Right forelimb (tissue), 1 donor: ENCODE measurements at regions not wholly inside any gene's neighbourhood (a gene's known extent, or its start where the extent isn't known, plus 50 kb on each side); places are given as distances from the start of the nearest gene placed in this dataset.
"Not testable (repeated sequence)": the region's sequence is repeated elsewhere in the genome, so short reads cannot be mapped to it uniquely, and the experiment has no call there.

Experiments
- DNase-seq: peaks from one replicate; pipeline ENCODE4 v3.0.0-alpha.2; 2018

- DNase-seq, result no peak
These were observed 302.5 kb downstream of the RWDD3 start for GRCh38 chr1:95536501-95536900.

GRCh38 chr1:95537176-95537575 lies 303.2 kb downstream of the RWDD3 start:
- DNase-seq, result no peak

- not testable (repeated sequence) for DNase-seq
These were observed 304.2 kb downstream of the RWDD3 start for GRCh38 chr1:95538242-95538641.

- DNase-seq, result no peak
These were observed 308.9 kb downstream of the RWDD3 start for GRCh38 chr1:95542936-95543335.

- no peak for DNase-seq
These were observed 313.0 kb downstream of the RWDD3 start for GRCh38 chr1:95547005-95547404.

- DNase-seq, result no peak
These were observed 314.2 kb downstream of the RWDD3 start for GRCh38 chr1:95548211-95548610.

GRCh38 chr1:95551201-95551600 lies 317.2 kb downstream of the RWDD3 start:
- no peak for DNase-seq

- no peak for DNase-seq
These were observed 319.6 kb downstream of the RWDD3 start for GRCh38 chr1:95553595-95553994.

GRCh38 chr1:95554408-95554807 lies 320.4 kb downstream of the RWDD3 start:
- DNase-seq, result no peak

- no peak for DNase-seq
These were observed 324.8 kb downstream of the RWDD3 start for GRCh38 chr1:95558791-95559190.

- no peak for DNase-seq
These were observed 327.3 kb downstream of the RWDD3 start for GRCh38 chr1:95561346-95561745.

- DNase-seq, result no peak
These were observed 328.2 kb downstream of the RWDD3 start for GRCh38 chr1:95562230-95562629.

- no peak for DNase-seq
These were observed 338.0 kb downstream of the RWDD3 start for GRCh38 chr1:95572002-95572401.

GRCh38 chr1:95572962-95573361 lies 339.0 kb downstream of the RWDD3 start:
- DNase-seq, result no peak

GRCh38 chr1:95575291-95575690 lies 341.3 kb downstream of the RWDD3 start:
- no peak for DNase-seq

GRCh38 chr1:95578462-95578861 lies 344.5 kb downstream of the RWDD3 start:
- no peak for DNase-seq

- no peak for DNase-seq
These were observed 348.2 kb downstream of the RWDD3 start for GRCh38 chr1:95582191-95582590.

GRCh38 chr1:95582746-95583145 lies 348.7 kb downstream of the RWDD3 start:
- DNase-seq, result no peak

- DNase-seq, result no peak
These were observed 349.7 kb downstream of the RWDD3 start for GRCh38 chr1:95583661-95584210.

- no peak for DNase-seq
These were observed 350.3 kb downstream of the RWDD3 start for GRCh38 chr1:95584315-95584714.

GRCh38 chr1:95604771-95605170 lies 370.8 kb downstream of the RWDD3 start:
- DNase-seq, result no peak

- DNase-seq, result no peak
These were observed 380.2 kb downstream of the RWDD3 start for GRCh38 chr1:95614197-95614596.

GRCh38 chr1:95615421-95615820 lies 381.4 kb downstream of the RWDD3 start:
- no peak for DNase-seq

GRCh38 chr1:95620076-95620475 lies 386.1 kb downstream of the RWDD3 start:
- DNase-seq, result no peak

- no peak for DNase-seq
These were observed 388.6 kb downstream of the RWDD3 start for GRCh38 chr1:95622609-95623008.

GRCh38 chr1:95625224-95625623 lies 391.2 kb downstream of the RWDD3 start:
- no peak for DNase-seq
